Right lobe of liver (tissue), 6 donors: ENCODE measurements at regions not wholly inside any gene's neighbourhood (a gene's known extent, or its start where the extent isn't known, plus 50 kb on each side); places are given as distances from the start of the nearest gene placed in this dataset.

Experiments used
- ATAC-seq, 4 donors: fragments of 200-7000 bp; cut with Tn5 transposase; one replicate each; pipeline ENCODE4 v1.9.1; 2020; ENCODE audit warnings: mild to moderate bottlenecking in 4 of 4, moderate library complexity in 4 of 4
- DNase-seq, 3 donors: peaks; one replicate each; pipeline ENCODE4 v3.0.0-alpha.2; 2020
- H3K27ac ChIP-seq, 3 donors: fragments of 200-600 bp; one replicate each; pipeline ENCODE4 v1.8.0; 2022
- H3K27me3 ChIP-seq, 2 donors: fragments of 200-600 bp; one replicate each; pipeline ENCODE4 v1.8.0; 2022
- H3K36me3 ChIP-seq, 4 donors: fragments of 200-600 bp; sonication (generic) in 1 of 4; one replicate each; pipeline versions ENCODE4 v1.5.1 to v1.8.0; 2017 to 2022; ENCODE audit warnings: control low read depth in 1 of 4
- H3K4me1 ChIP-seq, 4 donors: fragments of 200-600 bp; sonication (generic) in 1 of 4; one replicate each; pipeline versions ENCODE4 v1.5.1 to v1.8.0; 2017 to 2022; ENCODE audit warnings: control low read depth in 1 of 4
- H3K4me3 ChIP-seq, 3 donors: fragments of 200-600 bp; one replicate each; pipeline ENCODE4 v1.8.0; 2022
- H3K9me3 ChIP-seq, 4 donors: fragments of 200-600 bp; sonication (generic) in 1 of 4; one replicate each; pipeline versions ENCODE4 v1.5.1 to v1.8.0; 2017 to 2022; ENCODE audit warnings: control low read depth in 1 of 4
- CTCF ChIP-seq, 4 donors: fragments of 200-600 bp in 3 of 4; fragments of 450-650 bp in 1 of 4; IDR thresholded peaks; one replicate each; pipeline versions ENCODE4 v1.5.1 to v1.8.0; 2016 to 2022; ENCODE audit warnings: antibody characterized with exemption in 4 of 4, mild to moderate bottlenecking in 2 of 4
- POLR2A ChIP-seq: fragments of 450-650 bp; IDR thresholded peaks from one replicate; pipeline ENCODE4 v1.6.1; 2017; ENCODE audit warnings: antibody characterized with exemption, mild to moderate bottlenecking
- WGBS: methylation state at CpG from one replicate; pipeline ENCODE4 v1.1.6; 2018; ENCODE audit warnings: low coverage, low lambda C conversion rate; ENCODE audit not compliant: insufficient coverage; ENCODE audit errors: missing lambda C conversion rate; 5-methylcytosine and 5-hydroxymethylcytosine counted together
- intact Hi-C, 2 donors: fragments of 100-400 bp; cut with DNase I; formaldehyde crosslinking; loops; one replicate each; pipeline versions ENCODE4 v1.11.2 to v1.14.1; 2022
- donor health status: DM: no; HTN: yes; CAD: no.
- donor health status: DM: no; HTN: no; CAD: no.
- donor health status: DM: no; HTN: no; CAD: no.
- donor health status: DM: no; HTN: yes; CAD: no.
- donor health status: DM: no; HTN: yes; CAD: no.

- intact Hi-C loops = no loop called here
- no peak for DNase-seq
- no peaks in the 10 kb centered on the region for H3K27me3 ChIP-seq
- 83% methylated on average over 1 of the region's 1 CpG for WGBS
- ATAC-seq = no peak
- no peaks in the 10 kb centered on the region for H3K36me3 ChIP-seq
- H3K4me1 ChIP-seq = no peaks in the 10 kb centered on the region
- no peak for TF ChIP-seq POLR2A
- no peak for TF ChIP-seq CTCF (IDR thresholded peaks at IDR 0.05)
- H3K27ac ChIP-seq = no peak overlapping the region
- no peak overlapping the region for H3K4me3 ChIP-seq
- no peaks in the 10 kb centered on the region for H3K9me3 ChIP-seq
Observed at GRCh38 chr21:27314131-27314530, 347.2 kb upstream of the ADAMTS5 start.

GRCh38 chr21:27306791-27307775 lies 340.2 kb upstream of the ADAMTS5 start:
- Histone ChIP-seq H3K9me3 (no peaks in the 10 kb centered on the region), H3K27ac (no peak overlapping the region), H3K4me1 (no peaks in the 10 kb centered on the region), H3K4me3 (no peak overlapping the region), H3K27me3 (no peaks in the 10 kb centered on the region), H3K36me3 (no peaks in the 10 kb centered on the region)
- intact Hi-C loops = no loop called here
- TF ChIP-seq POLR2A = no peak
- no peak for TF ChIP-seq CTCF (IDR thresholded peaks at IDR 0.05)
- ATAC-seq = no peak
- 45% methylated on average over 4 of the region's 4 CpGs for WGBS
- DNase-seq = no peak

GRCh38 chr21:27306206-27306605 lies 339.3 kb upstream of the ADAMTS5 start:
- H3K36me3 ChIP-seq = no peaks in the 10 kb centered on the region

GRCh38 chr21:27301220-27301619 lies 334.3 kb upstream of the ADAMTS5 start:
- DNase-seq = no peak
- intact Hi-C loops = no loop called here
- Histone ChIP-seq H3K36me3 (no peaks in the 10 kb centered on the region), H3K9me3 (no peaks in the 10 kb centered on the region), H3K27ac (no peak overlapping the region), H3K27me3 (no peaks in the 10 kb centered on the region), H3K4me1 (no peaks in the 10 kb centered on the region), H3K4me3 (no peak overlapping the region)
- TF ChIP-seq POLR2A (no peak), CTCF (IDR thresholded peaks at IDR 0.05) (no peak)
- WGBS = 37% methylated on average over 2 of the region's 2 CpGs
- ATAC-seq = no peak

More at GRCh38 chr21:27306206-27306605, 339.3 kb upstream of the ADAMTS5 start:
- Histone ChIP-seq H3K27me3 (no peaks in the 10 kb centered on the region), H3K4me3 (no peak overlapping the region), H3K9me3 (no peaks in the 10 kb centered on the region), H3K4me1 (no peaks in the 10 kb centered on the region), H3K27ac (no peak overlapping the region)
- DNase-seq = no peak
- intact Hi-C loops = no loop called here
- no peak for ATAC-seq
- TF ChIP-seq POLR2A = no peak
- no peak for TF ChIP-seq CTCF (IDR thresholded peaks at IDR 0.05)
